ENCODE measurements at regions not wholly inside any gene's neighbourhood (a gene's known extent, or its start where the extent isn't known, plus 50 kb on each side); places are given as distances from the start of the nearest gene placed in this dataset.

GRCh38 chr10:44516891-44517290 is 132.0 kb upstream of the CXCL12 start:
- H3K4me3 ChIP-seq (replicated peaks in 1 of 3): no peak overlapping the region
- no peak for DNase-seq
- H3K27me3 ChIP-seq: no peaks in the 10 kb centered on the region
- no peaks in the 10 kb centered on the region for H3K36me3 ChIP-seq
- no peaks in the 10 kb centered on the region for H3K4me1 ChIP-seq
- WGBS, 2 donors: 77% methylated on average over 6 of the region's 6 CpGs
- intact Hi-C loops (cut with DNase I): no loop called here
- H3K9me3 ChIP-seq: no peaks in the 10 kb centered on the region
- no peak overlapping the region for H3K27ac ChIP-seq
- TF ChIP-seq CTCF (IDR thresholded peaks at IDR 0.05): no peak
- TF ChIP-seq POLR2A (IDR thresholded peaks at IDR 0.05): no peak

GRCh38 chr10:44517635-44518034 is 132.7 kb upstream of the CXCL12 start:
- no peak for TF ChIP-seq POLR2A (IDR thresholded peaks at IDR 0.05)
- TF ChIP-seq CTCF (IDR thresholded peaks at IDR 0.05): no peak
- Histone ChIP-seq H3K36me3 (no peaks in the 10 kb centered on the region), H3K4me3 (replicated peaks in 1 of 3) (no peak overlapping the region), H3K9me3 (no peaks in the 10 kb centered on the region), H3K27ac (no peak overlapping the region), H3K27me3 (no peaks in the 10 kb centered on the region), H3K4me1 (no peaks in the 10 kb centered on the region)
- intact Hi-C loops (cut with DNase I): no loop called here
- no peak for DNase-seq
- WGBS, 2 donors: 74 to 82% methylated on average over 7 of the region's 7 CpGs

- WGBS, 2 donors: 66 to 68% methylated on average over 2 of the region's 2 CpGs
- Histone ChIP-seq H3K9me3 (no peaks in the 10 kb centered on the region), H3K4me3 (replicated peaks in 1 of 3) (no peak overlapping the region), H3K27me3 (no peaks in the 10 kb centered on the region), H3K36me3 (no peaks in the 10 kb centered on the region), H3K4me1 (no peaks in the 10 kb centered on the region), H3K27ac (no peak overlapping the region)
- no peak for DNase-seq
- intact Hi-C loops (cut with DNase I): no loop called here
- no peak for TF ChIP-seq POLR2A (IDR thresholded peaks at IDR 0.05)
Observed at GRCh38 chr10:44519361-44519760, 134.5 kb upstream of the CXCL12 start.

- H3K9me3 ChIP-seq: no peaks in the 10 kb centered on the region
- H3K4me3 ChIP-seq (replicated peaks in 1 of 3): no peak overlapping the region
- 70 to 72% methylated on average over 2 of the region's 2 CpGs for WGBS, 2 donors
- intact Hi-C loops (cut with DNase I): no loop called here
- no peaks in the 10 kb centered on the region for H3K27me3 ChIP-seq
- no peaks in the 10 kb centered on the region for H3K36me3 ChIP-seq
- H3K27ac ChIP-seq: no peak overlapping the region
- DNase-seq: no peak
- no peak for TF ChIP-seq CTCF (IDR thresholded peaks at IDR 0.05)
- TF ChIP-seq POLR2A (IDR thresholded peaks at IDR 0.05): no peak
- H3K4me1 ChIP-seq: no peaks in the 10 kb centered on the region
Observed at GRCh38 chr10:44520651-44521050, 135.8 kb upstream of the CXCL12 start.

- Histone ChIP-seq H3K36me3 (no peaks in the 10 kb centered on the region), H3K4me1 (no peaks in the 10 kb centered on the region), H3K4me3 (replicated peaks in 1 of 3) (no peak overlapping the region), H3K9me3 (no peaks in the 10 kb centered on the region), H3K27me3 (no peaks in the 10 kb centered on the region), H3K27ac (no peak overlapping the region)
- intact Hi-C loops (cut with DNase I): no loop called here
- WGBS, 2 donors: 95 to 98% methylated on average over 3 of the region's 3 CpGs
- DNase-seq: no peak
- TF ChIP-seq CTCF (IDR thresholded peaks at IDR 0.05) (no peak), POLR2A (IDR thresholded peaks at IDR 0.05) (no peak)
Observed at GRCh38 chr10:44539178-44539577, 154.3 kb upstream of the CXCL12 start.

- TF ChIP-seq CTCF (IDR thresholded peaks at IDR 0.05): no peak
- TF ChIP-seq POLR2A (IDR thresholded peaks at IDR 0.05): no peak
- intact Hi-C loops (cut with DNase I): no loop called here
- Histone ChIP-seq H3K36me3 (no peaks in the 10 kb centered on the region), H3K4me1 (no peaks in the 10 kb centered on the region), H3K27me3 (no peaks in the 10 kb centered on the region), H3K9me3 (no peaks in the 10 kb centered on the region), H3K4me3 (replicated peaks in 1 of 3) (no peak overlapping the region), H3K27ac (no peak overlapping the region)
- 82 to 86% methylated on average over 8 of the region's 8 CpGs for WGBS, 2 donors
- no peak for DNase-seq
Observed at GRCh38 chr10:44552726-44553125, 167.8 kb upstream of the CXCL12 start.

All from thyroid gland (tissue), 4 donors.